GM21390 (cell line): ENCODE measurements at regions not wholly inside any gene's neighbourhood (a gene's known extent, or its start where the extent isn't known, plus 50 kb on each side); places are given as distances from the start of the nearest gene placed in this dataset.

Experiments
- ATAC-seq: cut with Tn5 transposase; IDR thresholded peaks from one replicate; pipeline ENCODE4 v1.9.1; 2021; ENCODE audit not compliant: unreplicated experiment

- no peak for ATAC-seq
Measured at GRCh38 chr3:117735481-117736101, 1026.0 kb downstream of the TUSC7 start.

GRCh38 chr3:117736846-117737245, 1027.3 kb downstream of the TUSC7 start:
- no peak for ATAC-seq

- no peak for ATAC-seq
Measured at GRCh38 chr3:117743993-117744392, 1034.4 kb downstream of the TUSC7 start.

- no peak for ATAC-seq
Measured at GRCh38 chr3:117744935-117745334, 1035.4 kb downstream of the TUSC7 start.

GRCh38 chr3:117745516-117745915, 1035.9 kb downstream of the TUSC7 start:
- ATAC-seq: no peak

- no peak for ATAC-seq
Measured at GRCh38 chr3:117746066-117746465, 1036.5 kb downstream of the TUSC7 start.

- no peak for ATAC-seq
Measured at GRCh38 chr3:117748131-117748530, 1038.6 kb downstream of the TUSC7 start.

- ATAC-seq: no peak
Measured at GRCh38 chr3:117750674-117751269, 1041.2 kb downstream of the TUSC7 start.

- no peak for ATAC-seq
Measured at GRCh38 chr3:117751651-117752050, 1042.1 kb downstream of the TUSC7 start.

- no peak for ATAC-seq
Measured at GRCh38 chr3:117752984-117753717, 1043.6 kb downstream of the TUSC7 start.

- no peak for ATAC-seq
Measured at GRCh38 chr3:117754058-117754457, 1044.5 kb downstream of the TUSC7 start.

- ATAC-seq: no peak
Measured at GRCh38 chr3:117754841-117755240, 1045.3 kb downstream of the TUSC7 start.

- no peak for ATAC-seq
Measured at GRCh38 chr3:117756563-117756962, 1047.0 kb downstream of the TUSC7 start.

- no peak for ATAC-seq
Measured at GRCh38 chr3:117761703-117762620, 1052.4 kb downstream of the TUSC7 start.

GRCh38 chr3:117762621-117763037, 1053.0 kb downstream of the TUSC7 start:
- no peak for ATAC-seq

- no peak for ATAC-seq
Measured at GRCh38 chr3:117763561-117763960, 1054.0 kb downstream of the TUSC7 start.

- no peak for ATAC-seq
Measured at GRCh38 chr3:117768581-117768980, 1059.0 kb downstream of the TUSC7 start.

- ATAC-seq: no peak
Measured at GRCh38 chr3:117774130-117774529, 1064.6 kb downstream of the TUSC7 start.

- no peak for ATAC-seq
Measured at GRCh38 chr3:117786349-117786748, 1076.8 kb downstream of the TUSC7 start.

- no peak for ATAC-seq
Measured at GRCh38 chr3:117788061-117788460, 1078.5 kb downstream of the TUSC7 start.

GRCh38 chr3:117788506-117788905, 1078.9 kb downstream of the TUSC7 start:
- ATAC-seq: no peak
